Kidney (tissue), 13 donors: ENCODE measurements at regions not wholly inside any gene's neighbourhood (a gene's known extent, or its start where the extent isn't known, plus 50 kb on each side); places are given as distances from the start of the nearest gene placed in this dataset.

Experiments
- DNase-seq, 5 donors: peaks; one replicate each; pipeline ENCODE4 v3.0.0-alpha.2; 2013 to 2020
- FAIRE-seq: peaks from 2 replicates; lab custom pipeline; 2012; peaks lifted over from hg19 to GRCh38; lab: Jason Lieb, UNC
- H3K27ac ChIP-seq, 2 donors: one replicate each; pipeline ENCODE4 v1.7.0; 2013; ENCODE audit warnings: low read depth in 2 of 2, low read length in 2 of 2, inconsistent platforms in 1 of 2
- H3K27me3 ChIP-seq: one replicate; pipeline ENCODE4 v1.7.1; 2013; ENCODE audit warnings: low read length, inconsistent platforms; ENCODE audit not compliant: control insufficient read depth, insufficient read depth
- H3K36me3 ChIP-seq, 3 donors: one replicate each; pipeline versions ENCODE4 v1.7.0 to v1.7.1; 2013; ENCODE audit warnings: low read length in 3 of 3, control low read depth in 1 of 3, inconsistent platforms in 1 of 3; ENCODE audit not compliant: insufficient read depth in 3 of 3, control insufficient read depth in 2 of 3
- H3K4me1 ChIP-seq, 3 donors: one replicate each; pipeline versions ENCODE4 v1.7.0 to v1.7.1; 2013; ENCODE audit warnings: low read length in 3 of 3, inconsistent platforms in 1 of 3, low read depth in 1 of 3; ENCODE audit not compliant: control insufficient read depth in 2 of 3, insufficient read depth in 2 of 3
- H3K4me3 ChIP-seq, 3 donors: one replicate each; pipeline versions ENCODE4 v1.7.0 to v1.8.1; 2013; ENCODE audit warnings: low read length in 3 of 3, control low read depth in 1 of 3, inconsistent platforms in 1 of 3
- H3K9ac ChIP-seq, 3 donors: one replicate each; pipeline versions ENCODE4 v1.7.0 to v1.7.1; 2013; ENCODE audit warnings: low read length in 3 of 3, control low read depth in 1 of 3, inconsistent platforms in 1 of 3
- H3K9me3 ChIP-seq, 3 donors: one replicate each; pipeline versions ENCODE4 v1.7.0 to v1.7.1; 2013; ENCODE audit warnings: low read length in 3 of 3, control low read depth in 1 of 3, inconsistent platforms in 1 of 3; ENCODE audit not compliant: control insufficient read depth in 2 of 3, insufficient read depth in 1 of 3
- intact Hi-C: fragments of 100-400 bp; cut with DNase I; formaldehyde crosslinking; loops from one replicate; pipeline ENCODE4 v1.11.1; 2022
- TF ChIP-seq, protein P1 (sequence below): IDR thresholded peaks from 3 replicates; pipeline ENCODE4 v1.5.1; 2012; ENCODE audit warnings: mild to moderate bottlenecking, moderate library complexity, borderline replicate concordance; ENCODE audit not compliant: insufficient read depth; ENCODE audit errors: extremely low read depth
- donor health status: control.
- donor health status: control.
- donor health status: control.
- donor health status: control.
- donor health status: control.
- donor health status: DM: yes; HTN: yes; CAD: no.
- donor health status: Normal renal cell carcinoma (clear cell type).

DNA sequence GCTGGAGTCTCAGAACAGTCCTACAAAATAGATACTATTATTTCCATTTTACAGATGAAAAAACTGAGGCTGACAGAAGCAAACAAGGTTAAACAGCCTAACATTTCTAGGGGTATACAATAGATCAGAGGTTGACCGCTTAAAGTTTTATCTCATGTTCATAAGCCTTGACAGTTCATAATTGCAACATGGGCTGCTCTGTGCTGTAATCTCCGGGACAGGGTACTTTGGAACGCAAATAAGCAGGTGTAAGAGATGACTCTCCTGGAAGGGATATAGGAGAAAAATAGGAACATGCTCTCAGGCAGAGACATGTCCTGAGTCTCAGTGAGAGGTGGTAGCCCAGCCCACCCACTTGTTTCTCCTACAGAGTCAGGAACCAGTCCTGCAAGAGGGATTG is 72.8 kb upstream of the RBM19 start:
- DNase-seq (no peak), FAIRE-seq (no peak)
- Histone ChIP-seq H3K27me3 (no peaks in the 10 kb centered on the region), H3K9me3 (no peaks in the 10 kb centered on the region), H3K9ac (no peak overlapping the region), H3K36me3 (no peaks in the 10 kb centered on the region), H3K4me1 (no peaks in the 10 kb centered on the region), H3K4me3 (no peak overlapping the region), H3K27ac (no peak overlapping the region)
- TF ChIP-seq, protein P1, sequence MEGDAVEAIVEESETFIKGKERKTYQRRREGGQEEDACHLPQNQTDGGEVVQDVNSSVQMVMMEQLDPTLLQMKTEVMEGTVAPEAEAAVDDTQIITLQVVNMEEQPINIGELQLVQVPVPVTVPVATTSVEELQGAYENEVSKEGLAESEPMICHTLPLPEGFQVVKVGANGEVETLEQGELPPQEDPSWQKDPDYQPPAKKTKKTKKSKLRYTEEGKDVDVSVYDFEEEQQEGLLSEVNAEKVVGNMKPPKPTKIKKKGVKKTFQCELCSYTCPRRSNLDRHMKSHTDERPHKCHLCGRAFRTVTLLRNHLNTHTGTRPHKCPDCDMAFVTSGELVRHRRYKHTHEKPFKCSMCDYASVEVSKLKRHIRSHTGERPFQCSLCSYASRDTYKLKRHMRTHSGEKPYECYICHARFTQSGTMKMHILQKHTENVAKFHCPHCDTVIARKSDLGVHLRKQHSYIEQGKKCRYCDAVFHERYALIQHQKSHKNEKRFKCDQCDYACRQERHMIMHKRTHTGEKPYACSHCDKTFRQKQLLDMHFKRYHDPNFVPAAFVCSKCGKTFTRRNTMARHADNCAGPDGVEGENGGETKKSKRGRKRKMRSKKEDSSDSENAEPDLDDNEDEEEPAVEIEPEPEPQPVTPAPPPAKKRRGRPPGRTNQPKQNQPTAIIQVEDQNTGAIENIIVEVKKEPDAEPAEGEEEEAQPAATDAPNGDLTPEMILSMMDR: no peak
- intact Hi-C loops: no loop called here

DNA sequence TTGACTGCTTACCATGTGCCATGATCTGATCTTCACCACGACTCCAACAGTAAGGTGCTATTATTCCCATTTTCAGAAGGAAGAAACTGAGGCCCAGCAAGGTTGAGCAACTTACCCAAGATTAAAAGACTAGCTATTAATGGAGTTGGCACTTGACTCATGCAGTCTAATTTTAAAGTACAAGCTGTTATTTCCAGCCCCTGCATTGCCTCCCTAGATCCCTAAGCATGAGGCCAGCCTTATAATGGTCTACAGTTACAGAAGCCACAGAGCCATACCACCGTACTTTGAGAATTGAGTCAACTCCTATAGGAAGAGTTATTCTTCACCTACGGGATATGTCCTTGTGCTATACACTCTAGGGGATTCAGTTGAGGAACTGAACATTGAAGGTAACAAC is 66.7 kb upstream of the RBM19 start:
- H3K9ac ChIP-seq: no peak overlapping the region
- H3K9me3 ChIP-seq: no peaks in the 10 kb centered on the region
- no peaks in the 10 kb centered on the region for H3K27me3 ChIP-seq
- DNase-seq: no peak
- H3K27ac ChIP-seq: no peak overlapping the region
- H3K4me1 ChIP-seq: no peaks in the 10 kb centered on the region
- H3K4me3 ChIP-seq: no peak overlapping the region
- no peak for FAIRE-seq
- intact Hi-C loops: no loop called here
- no peaks in the 10 kb centered on the region for H3K36me3 ChIP-seq
- TF ChIP-seq, protein P1: no peak

DNA sequence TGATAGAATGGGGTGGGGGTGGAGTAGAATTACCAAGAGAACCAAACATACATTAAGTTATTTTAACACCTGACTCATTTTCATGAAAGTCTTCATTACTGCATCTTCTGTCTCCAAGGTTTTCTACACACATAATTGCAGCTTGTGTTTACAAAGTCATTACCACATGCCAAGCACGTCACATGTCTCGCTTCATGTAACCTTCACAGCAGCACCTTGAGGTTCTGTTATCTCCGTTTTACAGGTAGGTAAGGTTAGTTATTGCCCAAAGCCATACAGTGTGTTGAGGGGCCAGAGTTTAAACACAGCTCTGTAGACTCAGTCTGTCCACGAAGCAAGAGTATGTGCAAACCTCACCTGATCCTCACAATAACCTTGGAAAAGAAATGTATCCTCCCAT is 64.3 kb upstream of the RBM19 start:
- Histone ChIP-seq H3K4me3 (no peak overlapping the region), H3K36me3 (no peaks in the 10 kb centered on the region), H3K9ac (no peak overlapping the region), H3K27ac (no peak overlapping the region), H3K27me3 (no peaks in the 10 kb centered on the region), H3K4me1 (no peaks in the 10 kb centered on the region), H3K9me3 (peaks cover 0 to 3% (median 0%) of the 10 kb centered on the region in 3 donors)
- TF ChIP-seq, protein P1: no peak
- no peak for FAIRE-seq
- no peak for DNase-seq
- intact Hi-C loops: no loop called here

DNA sequence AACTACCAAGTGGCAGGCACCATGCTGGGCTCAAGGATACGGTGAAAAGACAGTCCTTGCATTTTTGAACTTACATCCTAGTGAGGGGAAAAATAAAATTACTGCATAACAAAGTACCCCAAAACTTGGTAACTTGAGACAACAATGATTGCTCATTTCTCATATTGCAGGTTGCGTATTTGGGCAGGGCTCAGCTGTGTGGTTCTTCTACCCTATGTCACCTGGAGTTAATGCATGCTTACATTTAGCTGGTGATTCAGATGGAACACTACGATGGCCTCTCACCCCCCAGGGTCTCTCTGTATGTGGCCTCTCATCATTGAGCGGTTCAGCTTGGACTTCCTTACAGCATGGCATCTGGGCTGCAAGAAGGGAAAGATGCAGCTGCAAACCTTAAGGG is 60.7 kb upstream of the RBM19 start:
- no peak overlapping the region for H3K27ac ChIP-seq
- TF ChIP-seq, protein P1: no peak
- intact Hi-C loops: no loop called here

More for the DNA sequence above, 60.7 kb upstream of the RBM19 start:
- Histone ChIP-seq H3K9me3 (peaks cover 0 to 3% (median 0%) of the 10 kb centered on the region in 3 donors), H3K4me1 (no peaks in the 10 kb centered on the region), H3K9ac (no peak overlapping the region), H3K4me3 (no peak overlapping the region), H3K27me3 (no peaks in the 10 kb centered on the region), H3K36me3 (no peaks in the 10 kb centered on the region)
- DNase-seq: no peak
- no peak for FAIRE-seq
